ENCODE measurements at regions not wholly inside any gene's neighbourhood (a gene's known extent, or its start where the extent isn't known, plus 50 kb on each side); places are given as distances from the start of the nearest gene placed in this dataset.

DNA sequence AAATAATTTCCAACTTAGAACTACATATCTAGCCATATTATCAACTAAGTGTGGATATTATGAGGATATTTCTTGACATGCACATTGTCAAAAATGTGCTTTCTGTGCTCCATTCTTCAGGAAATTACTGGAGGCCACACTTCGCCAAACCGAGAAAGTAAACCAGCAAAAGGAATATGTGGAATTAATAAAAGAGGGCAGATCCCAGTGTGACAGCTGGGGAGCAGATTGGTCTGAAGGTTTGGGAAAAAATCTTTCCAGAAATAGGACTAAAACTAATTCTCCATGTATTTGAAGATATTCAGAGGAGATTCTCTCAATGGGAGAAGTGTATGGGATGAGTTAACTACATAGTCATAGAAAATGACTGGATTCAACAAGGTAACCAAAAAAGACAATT is 546.9 kb upstream of the API5 start:
- BruUV-seq (replicated peaks) = no TSS peak
- Histone ChIP-seq H3K36me3 (replicated peaks in 1 of 2; ENCODE audit: control insufficient read depth in 1 of 2, insufficient read depth in 2 of 2, low read length in 2 of 2) (no peaks in the 10 kb centered on the region), H4K20me1 (ENCODE audit: insufficient read depth, low read length) (no peaks in the 10 kb centered on the region), H3K4me1 (ENCODE audit: insufficient read depth, low read length) (no peaks in the 10 kb centered on the region), H3K27ac (ENCODE audit: extremely low read length, insufficient read depth, low read length) (no peak overlapping the region), H3K4me2 (ENCODE audit: low read depth, low read length) (no peak overlapping the region), H2AFZ (ENCODE audit: low read length) (no peak overlapping the region), H3K4me3 (replicated peaks in 1 of 3; ENCODE audit: insufficient read depth in 1 of 3, low read depth in 2 of 3, low read length in 3 of 3) (no peak overlapping the region), H3K9ac (ENCODE audit: insufficient read depth, low read depth, low read length) (no peak overlapping the region), H3K27me3 (ENCODE audit: control insufficient read depth in 1 of 2, insufficient read depth in 2 of 2, low read length in 2 of 2) (no peaks in the 10 kb centered on the region), H3K9me3 (ENCODE audit: low read length) (no peaks in the 10 kb centered on the region), H3K79me2 (ENCODE audit: insufficient read depth, low read length) (no peaks in the 10 kb centered on the region)
- no peak for TF ChIP-seq ATM (IDR thresholded peaks at IDR 0.05; ENCODE audit: borderline replicate concordance)
- no peak for TF ChIP-seq HIVEP1 (CRISPR knock-in tag; IDR thresholded peaks at IDR 0.05)
- no peak for TF ChIP-seq ZC3H4 (CRISPR knock-in tag; IDR thresholded peaks at IDR 0.05; ENCODE audit: borderline replicate concordance)
- no peak for TF ChIP-seq AGO2 (optimal IDR thresholded peaks at IDR 0.05; ENCODE audit: low read depth, low read length)
- no peak for TF ChIP-seq ZNF709 (CRISPR knock-in tag; IDR thresholded peaks at IDR 0.05)
- TF ChIP-seq ZNF446 (CRISPR knock-in tag; IDR thresholded peaks at IDR 0.05) = no peak
- no peak for TF ChIP-seq ZSCAN25 (CRISPR knock-in tag; IDR thresholded peaks at IDR 0.05)
- no peak for TF ChIP-seq ZNF17 (CRISPR knock-in tag; IDR thresholded peaks at IDR 0.05)
- no peak for TF ChIP-seq ZNF749 (CRISPR knock-in tag; IDR thresholded peaks at IDR 0.05; ENCODE audit: borderline replicate concordance)
- no peak for TF ChIP-seq HOXA5 (CRISPR knock-in tag; IDR thresholded peaks at IDR 0.05)
- TF ChIP-seq MIXL1 (CRISPR knock-in tag; IDR thresholded peaks at IDR 0.05) = no peak
- TF ChIP-seq, protein P1, sequence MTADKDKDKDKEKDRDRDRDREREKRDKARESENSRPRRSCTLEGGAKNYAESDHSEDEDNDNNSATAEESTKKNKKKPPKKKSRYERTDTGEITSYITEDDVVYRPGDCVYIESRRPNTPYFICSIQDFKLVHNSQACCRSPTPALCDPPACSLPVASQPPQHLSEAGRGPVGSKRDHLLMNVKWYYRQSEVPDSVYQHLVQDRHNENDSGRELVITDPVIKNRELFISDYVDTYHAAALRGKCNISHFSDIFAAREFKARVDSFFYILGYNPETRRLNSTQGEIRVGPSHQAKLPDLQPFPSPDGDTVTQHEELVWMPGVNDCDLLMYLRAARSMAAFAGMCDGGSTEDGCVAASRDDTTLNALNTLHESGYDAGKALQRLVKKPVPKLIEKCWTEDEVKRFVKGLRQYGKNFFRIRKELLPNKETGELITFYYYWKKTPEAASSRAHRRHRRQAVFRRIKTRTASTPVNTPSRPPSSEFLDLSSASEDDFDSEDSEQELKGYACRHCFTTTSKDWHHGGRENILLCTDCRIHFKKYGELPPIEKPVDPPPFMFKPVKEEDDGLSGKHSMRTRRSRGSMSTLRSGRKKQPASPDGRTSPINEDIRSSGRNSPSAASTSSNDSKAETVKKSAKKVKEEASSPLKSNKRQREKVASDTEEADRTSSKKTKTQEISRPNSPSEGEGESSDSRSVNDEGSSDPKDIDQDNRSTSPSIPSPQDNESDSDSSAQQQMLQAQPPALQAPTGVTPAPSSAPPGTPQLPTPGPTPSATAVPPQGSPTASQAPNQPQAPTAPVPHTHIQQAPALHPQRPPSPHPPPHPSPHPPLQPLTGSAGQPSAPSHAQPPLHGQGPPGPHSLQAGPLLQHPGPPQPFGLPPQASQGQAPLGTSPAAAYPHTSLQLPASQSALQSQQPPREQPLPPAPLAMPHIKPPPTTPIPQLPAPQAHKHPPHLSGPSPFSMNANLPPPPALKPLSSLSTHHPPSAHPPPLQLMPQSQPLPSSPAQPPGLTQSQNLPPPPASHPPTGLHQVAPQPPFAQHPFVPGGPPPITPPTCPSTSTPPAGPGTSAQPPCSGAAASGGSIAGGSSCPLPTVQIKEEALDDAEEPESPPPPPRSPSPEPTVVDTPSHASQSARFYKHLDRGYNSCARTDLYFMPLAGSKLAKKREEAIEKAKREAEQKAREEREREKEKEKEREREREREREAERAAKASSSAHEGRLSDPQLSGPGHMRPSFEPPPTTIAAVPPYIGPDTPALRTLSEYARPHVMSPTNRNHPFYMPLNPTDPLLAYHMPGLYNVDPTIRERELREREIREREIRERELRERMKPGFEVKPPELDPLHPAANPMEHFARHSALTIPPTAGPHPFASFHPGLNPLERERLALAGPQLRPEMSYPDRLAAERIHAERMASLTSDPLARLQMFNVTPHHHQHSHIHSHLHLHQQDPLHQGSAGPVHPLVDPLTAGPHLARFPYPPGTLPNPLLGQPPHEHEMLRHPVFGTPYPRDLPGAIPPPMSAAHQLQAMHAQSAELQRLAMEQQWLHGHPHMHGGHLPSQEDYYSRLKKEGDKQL (CRISPR knock-in tag; IDR thresholded peaks at IDR 0.05; ENCODE audit: low read depth) = no peak
- TF ChIP-seq, protein P2, sequence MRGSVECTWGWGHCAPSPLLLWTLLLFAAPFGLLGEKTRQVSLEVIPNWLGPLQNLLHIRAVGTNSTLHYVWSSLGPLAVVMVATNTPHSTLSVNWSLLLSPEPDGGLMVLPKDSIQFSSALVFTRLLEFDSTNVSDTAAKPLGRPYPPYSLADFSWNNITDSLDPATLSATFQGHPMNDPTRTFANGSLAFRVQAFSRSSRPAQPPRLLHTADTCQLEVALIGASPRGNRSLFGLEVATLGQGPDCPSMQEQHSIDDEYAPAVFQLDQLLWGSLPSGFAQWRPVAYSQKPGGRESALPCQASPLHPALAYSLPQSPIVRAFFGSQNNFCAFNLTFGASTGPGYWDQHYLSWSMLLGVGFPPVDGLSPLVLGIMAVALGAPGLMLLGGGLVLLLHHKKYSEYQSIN (CRISPR knock-in tag; IDR thresholded peaks at IDR 0.05; ENCODE audit: borderline replicate concordance) = no peak
- no peak for TF ChIP-seq ZNF598 (CRISPR knock-in tag; IDR thresholded peaks at IDR 0.05; ENCODE audit: borderline replicate concordance)
- no peak for ATAC-seq
- intact Hi-C loops (cut with micrococcal nuclease; ENCODE audit: unreplicated experiment) (no loop called here), in situ Hi-C loops (cut with HindIII; ENCODE audit: extremely low pct_ligation_motif_present, low pct_unique_long_range_greater_than_20kb) (loop anchor here (25.0 kb wide), 1 partner anchor 272 kb away; no protein-coding TSS in a partner anchor)
- 2% methylated on average over 2 of the region's 2 CpGs for WGBS (ENCODE audit: low lambda C conversion rate)
- FAIRE-seq = no peak
- no peak for DNase-seq (ENCODE audit: low spot score)
- POLR2A ChIA-PET = no interaction called here
- CTCF ChIA-PET (ENCODE audit: low intra/inter-chr PET ratio, low total read pairs) = no interaction called here
